HG02571 (cell line): ENCODE measurements at regions not wholly inside any gene's neighbourhood (a gene's known extent, or its start where the extent isn't known, plus 50 kb on each side); places are given as distances from the start of the nearest gene placed in this dataset.

ENCODE experiments used
- ATAC-seq: cut with Tn5 transposase; IDR thresholded peaks from one replicate; pipeline ENCODE4 v1.9.1; 2021; ENCODE audit warnings: mild to moderate bottlenecking, moderate library complexity; ENCODE audit not compliant: unreplicated experiment

- ATAC-seq: no peak
Measured at GRCh38 chr11:25860677-25861450, 471.1 kb upstream of the ANO3 start.

DNA sequence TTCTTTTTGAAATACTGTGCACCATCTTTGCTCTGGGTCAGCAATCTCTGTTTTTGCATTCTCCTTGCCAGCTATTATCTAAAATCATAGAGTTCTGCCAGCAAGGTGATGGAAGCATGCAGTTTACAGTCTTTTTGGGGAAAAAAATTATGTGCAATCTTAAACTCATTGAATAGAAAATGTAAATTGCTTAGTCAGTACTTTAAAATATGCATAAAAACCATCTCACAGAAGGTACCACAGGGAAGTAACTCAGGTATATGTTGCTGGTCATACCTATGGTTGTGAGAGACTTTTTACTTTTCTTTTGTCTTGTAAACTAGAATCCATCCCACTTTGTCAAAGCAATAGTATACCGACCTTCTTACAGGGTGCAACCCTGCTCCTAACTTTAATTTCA lies 469.8 kb upstream of the ANO3 start:
- ATAC-seq: no peak

DNA sequence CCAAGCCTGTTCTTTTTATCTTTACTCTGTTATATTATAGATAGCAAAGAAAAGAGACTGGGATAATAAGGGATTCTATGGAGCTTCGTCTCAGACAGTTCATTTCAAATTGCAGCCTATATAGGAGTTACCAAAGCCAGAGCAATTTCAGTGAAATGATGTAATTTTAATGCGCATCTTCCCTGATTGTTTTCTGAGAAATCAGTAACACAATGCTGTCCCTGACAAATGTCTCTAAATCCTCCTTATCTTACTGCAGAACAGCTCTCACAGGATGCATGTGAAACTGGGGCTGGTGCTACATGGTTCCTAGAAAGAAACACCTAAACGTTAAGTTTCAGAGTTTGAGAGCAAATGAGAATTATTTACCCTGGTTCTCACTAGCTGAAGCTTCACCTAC lies 467.9 kb upstream of the ANO3 start:
- no peak for ATAC-seq

DNA sequence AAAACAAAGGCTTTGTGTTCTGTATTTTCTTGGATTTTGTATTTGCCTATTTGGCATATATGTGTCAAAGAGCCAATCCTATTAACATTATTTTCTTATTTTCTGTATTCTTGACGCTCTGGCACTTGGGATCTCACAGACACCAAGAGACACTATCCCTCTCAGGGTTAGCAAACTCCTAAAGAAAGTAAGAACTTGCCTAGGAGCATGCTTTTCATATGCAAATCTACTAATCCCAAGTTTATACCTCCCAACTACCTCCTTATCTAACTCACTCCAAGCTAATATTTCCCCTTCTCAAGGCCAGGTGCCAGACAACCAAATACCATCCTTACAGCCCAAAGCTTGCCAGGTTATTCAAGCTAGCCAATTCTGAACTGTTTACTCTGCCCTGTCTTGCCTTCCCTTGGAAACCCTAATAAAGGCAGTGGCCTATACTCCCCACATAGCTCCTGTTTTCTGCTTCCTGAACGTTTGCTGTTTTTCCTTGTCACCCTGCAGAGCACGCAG lies 455.4 kb upstream of the ANO3 start:
- ATAC-seq: no peak

DNA sequence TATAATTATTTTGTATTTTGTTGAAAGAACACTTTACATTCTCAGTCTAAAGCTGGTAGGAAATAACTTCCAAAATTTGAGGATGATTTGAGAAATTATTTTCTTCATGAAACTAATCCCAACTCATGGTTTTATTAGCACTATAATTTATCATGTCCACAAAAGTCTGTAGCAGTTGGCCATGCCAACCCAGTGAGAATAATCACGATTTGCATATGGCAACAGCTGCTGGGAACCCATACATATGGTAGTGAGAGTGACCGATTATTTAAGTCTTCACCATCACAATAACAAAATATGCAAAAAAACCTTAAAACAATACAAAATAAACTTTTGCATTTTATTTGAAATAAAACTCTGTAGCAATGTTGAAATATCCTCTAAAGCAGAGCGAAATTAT lies 445.9 kb upstream of the ANO3 start:
- no peak for ATAC-seq

- ATAC-seq: no peak
Measured at GRCh38 chr11:25890626-25891260, 441.2 kb upstream of the ANO3 start.

- no peak for ATAC-seq
Measured at GRCh38 chr11:25891960-25892359, 440.0 kb upstream of the ANO3 start.

DNA sequence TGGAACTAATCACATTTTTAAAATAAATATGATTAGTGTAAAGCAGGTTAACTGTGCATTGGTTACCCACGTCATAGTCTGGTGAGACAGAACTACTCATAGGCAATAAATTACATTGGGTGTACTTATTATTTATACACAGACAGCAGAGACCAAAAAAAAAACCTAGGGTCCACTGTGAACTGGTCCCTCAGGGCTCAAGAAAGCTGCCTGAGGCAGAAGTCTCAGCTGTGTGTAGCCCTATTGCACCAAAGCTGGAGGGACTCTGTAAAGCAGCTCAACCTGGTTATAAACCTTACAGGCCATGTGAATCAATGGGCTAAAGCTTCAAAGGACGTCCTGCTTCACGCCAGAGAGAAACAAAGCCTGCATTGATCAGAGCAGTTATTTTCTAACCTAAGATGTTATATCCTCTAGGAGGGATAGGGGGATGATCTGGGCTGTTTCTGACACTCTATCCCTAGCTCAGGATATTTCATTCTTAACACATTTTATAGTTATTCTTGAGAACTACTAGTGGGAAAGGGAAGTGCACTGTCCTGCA lies 432.2 kb upstream of the ANO3 start:
- no peak for ATAC-seq

- ATAC-seq: no peak
Measured at GRCh38 chr11:25900814-25901213, 431.1 kb upstream of the ANO3 start.

- ATAC-seq: no peak
Measured at GRCh38 chr11:25901415-25901814, 430.5 kb upstream of the ANO3 start.

DNA sequence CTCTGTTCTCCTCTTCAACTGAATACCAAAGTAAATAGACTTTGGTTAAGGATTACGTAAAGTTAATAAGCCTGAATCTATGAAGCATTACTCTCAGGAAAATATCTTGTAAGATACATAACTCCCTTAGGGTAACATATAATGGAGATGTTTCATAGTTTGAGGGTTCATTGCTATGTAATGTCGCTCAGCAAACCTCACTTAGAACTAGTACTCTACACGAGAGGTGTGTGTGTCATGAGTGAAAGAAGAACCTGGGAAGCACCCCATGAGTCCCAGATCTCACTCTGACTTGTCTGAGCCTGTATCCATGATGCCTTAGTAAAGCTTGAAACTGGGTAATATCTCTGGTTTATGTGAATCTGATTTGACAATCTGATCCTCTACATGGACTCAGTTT lies 429.5 kb upstream of the ANO3 start:
- ATAC-seq: no peak

GRCh38 chr11:25908726-25909125 lies 423.2 kb upstream of the ANO3 start:
- ATAC-seq: no peak

DNA sequence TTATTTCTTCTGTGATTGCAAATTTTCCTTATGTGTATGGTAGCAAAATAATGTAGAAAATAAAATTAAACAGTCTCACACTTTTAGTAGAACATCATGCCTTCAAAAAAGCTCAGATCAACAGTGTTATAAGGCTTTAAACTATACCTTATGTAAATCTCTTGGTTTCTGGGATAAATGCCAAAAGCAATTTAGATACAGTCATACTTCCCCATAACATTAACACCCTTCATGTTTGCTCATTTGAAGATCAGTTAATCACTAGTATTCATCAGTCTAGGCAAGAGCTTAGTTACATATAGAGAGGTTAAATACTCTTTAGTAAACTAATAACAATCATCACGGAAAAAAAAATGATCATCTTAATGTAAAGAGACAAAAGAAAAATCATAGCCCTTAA lies 421.8 kb upstream of the ANO3 start:
- ATAC-seq: no peak

DNA sequence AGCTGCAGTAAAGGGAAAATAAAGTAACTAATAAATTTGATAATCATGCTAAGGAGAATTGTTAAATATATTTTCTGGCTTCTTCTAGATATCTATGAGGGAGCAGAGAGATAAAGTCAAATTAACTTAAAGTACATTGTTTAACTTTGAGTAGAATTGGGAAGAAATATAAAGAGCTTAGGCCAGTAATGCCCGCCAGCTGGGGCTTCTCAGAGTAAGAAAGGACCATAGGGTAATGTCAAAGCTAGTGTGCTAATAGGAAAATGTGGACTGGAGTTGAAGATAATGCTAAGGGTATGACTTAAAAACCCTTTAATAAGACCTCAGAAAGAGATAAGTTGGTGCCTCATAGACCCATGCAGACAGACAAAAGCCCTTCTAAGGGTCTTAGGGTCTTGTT lies 411.6 kb upstream of the ANO3 start:
- no peak for ATAC-seq

DNA sequence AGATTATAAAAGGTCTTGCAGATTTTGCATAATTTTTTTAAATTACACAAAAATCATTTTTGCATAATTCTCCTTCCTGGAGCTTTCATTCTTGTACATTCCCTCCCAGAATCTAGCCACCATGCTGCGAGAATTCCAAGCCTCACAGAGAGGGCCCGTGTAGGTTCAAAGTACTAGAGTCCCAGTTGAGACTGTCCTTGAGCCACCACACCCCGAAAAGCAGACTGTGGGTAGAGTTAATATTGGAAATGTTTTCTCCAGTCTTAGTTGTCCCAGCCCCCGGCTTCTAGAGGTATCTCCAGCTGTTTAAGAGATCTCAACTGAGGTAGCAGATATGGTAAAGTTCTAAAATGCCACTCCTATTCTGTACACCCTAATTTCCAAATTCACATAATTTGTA lies 407.3 kb upstream of the ANO3 start:
- no peak for ATAC-seq

- no peak for ATAC-seq
Measured at GRCh38 chr11:25925359-25925758, 406.6 kb upstream of the ANO3 start.

GRCh38 chr11:25927411-25927953 lies 404.4 kb upstream of the ANO3 start:
- no peak for ATAC-seq

DNA sequence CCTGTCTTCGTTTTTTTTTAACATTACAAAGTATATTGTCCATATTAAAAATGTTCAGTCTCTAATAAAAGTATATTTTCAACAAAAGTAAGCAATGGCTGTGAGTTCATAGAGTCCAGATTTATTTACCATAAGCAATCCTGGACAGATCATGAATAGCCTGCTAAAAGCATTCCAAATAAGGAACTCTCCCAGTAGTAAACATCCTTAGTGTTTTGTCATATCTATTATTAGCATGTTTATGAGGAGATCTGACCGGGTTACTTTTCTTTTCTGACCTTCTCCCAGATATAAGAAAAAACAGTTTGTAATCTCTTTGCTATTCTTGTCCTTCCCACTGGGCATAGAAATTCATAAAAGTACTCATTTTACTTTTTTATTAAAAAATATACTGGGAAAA lies 403.9 kb upstream of the ANO3 start:
- ATAC-seq: no peak

- ATAC-seq: no peak
Measured at GRCh38 chr11:25938952-25939351, 393.0 kb upstream of the ANO3 start.

GRCh38 chr11:25939691-25940090 lies 392.2 kb upstream of the ANO3 start:
- ATAC-seq: no peak

DNA sequence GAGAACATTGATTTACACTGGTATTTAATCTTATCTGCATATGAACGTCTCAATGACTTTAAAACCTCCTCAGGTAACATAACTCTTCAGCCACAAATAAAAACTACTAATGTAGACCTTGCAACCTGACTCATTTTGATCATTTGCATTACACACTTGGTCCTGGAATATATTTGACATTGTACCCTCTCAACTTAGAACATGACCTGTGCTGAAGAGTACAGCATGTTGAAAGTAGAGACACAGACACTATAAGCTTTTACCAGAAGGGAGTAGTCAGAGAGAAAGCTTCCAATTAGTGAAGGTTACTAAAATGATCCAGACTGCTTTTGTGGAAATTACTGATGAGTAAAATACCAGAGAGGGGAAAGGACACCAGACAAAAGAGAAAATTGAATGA lies 390.6 kb upstream of the ANO3 start:
- no peak for ATAC-seq

GRCh38 chr11:25943031-25943430 lies 388.9 kb upstream of the ANO3 start:
- ATAC-seq: no peak
